Neural crest cell (in vitro differentiated cells): ENCODE measurements at regions not wholly inside any gene's neighbourhood (a gene's known extent, or its start where the extent isn't known, plus 50 kb on each side); places are given as distances from the start of the nearest gene placed in this dataset.

Source experiments
- DNase-seq: peaks from one replicate; pipeline ENCODE4 v3.0.0; 2021; ENCODE audit warnings: low read depth, mixed read lengths, low spot score
- H3K27ac Mint-ChIP-seq: one replicate; pipeline ENCODE4 v1.8.0; 2021; ENCODE audit warnings: mild to moderate bottlenecking, mixed read lengths; ENCODE audit not compliant: unreplicated experiment
- H3K27me3 Mint-ChIP-seq: 2 replicates; pipeline ENCODE4 v1.8.0; 2021; ENCODE audit warnings: low read depth, mild to moderate bottlenecking, mixed read lengths
- H3K36me3 Mint-ChIP-seq: 2 replicates; pipeline ENCODE4 v1.8.0; 2021; ENCODE audit warnings: low read depth, mild to moderate bottlenecking, mixed read lengths
- H3K4me1 Mint-ChIP-seq: 2 replicates; pipeline ENCODE4 v1.8.0; 2021; ENCODE audit warnings: mixed read lengths
- H3K4me3 Mint-ChIP-seq: one replicate; pipeline ENCODE4 v1.8.0; 2021; ENCODE audit warnings: mild to moderate bottlenecking, mixed read lengths
- H3K9me3 Mint-ChIP-seq: 2 replicates; pipeline ENCODE4 v1.8.0; 2021; ENCODE audit warnings: mixed read lengths
- CTCF ChIP-seq: fragments of 200-600 bp; sonication (generic); conservative IDR thresholded peaks from 2 replicates; pipeline ENCODE4 v1.5.0; 2021; ENCODE audit warnings: antibody characterized with exemption, mild to moderate bottlenecking

GRCh38 chrX:96449191-96449590 is 235.5 kb upstream of the DIAPH2 start:
- H3K27ac Mint-ChIP-seq, result no peak overlapping the region

DNA sequence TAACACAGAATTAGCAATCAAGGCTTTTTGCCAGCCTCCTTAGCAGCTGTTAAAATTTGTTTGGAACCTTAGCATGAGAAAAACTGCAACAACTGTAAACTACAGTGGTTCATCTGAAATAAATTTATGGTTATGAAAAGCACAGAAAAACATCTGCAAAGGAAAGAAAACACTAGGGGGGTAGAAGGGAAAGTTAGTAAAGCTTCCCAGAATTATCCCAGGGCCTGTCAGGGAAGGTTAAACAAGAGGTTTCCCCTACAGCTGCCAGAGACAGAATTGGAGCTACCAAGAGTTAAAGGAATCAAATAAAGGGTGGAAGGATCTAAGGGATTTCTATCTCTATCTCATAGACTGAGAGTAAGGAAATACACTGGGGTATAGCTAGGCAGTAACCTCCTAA is 234.7 kb upstream of the DIAPH2 start:
- H3K4me1 Mint-ChIP-seq, result no peaks in the 10 kb centered on the region
- DNase-seq, result no peak
- no peaks in the 10 kb centered on the region for H3K27me3 Mint-ChIP-seq
- TF ChIP-seq CTCF, result no peak
- H3K36me3 Mint-ChIP-seq, result no peaks in the 10 kb centered on the region
- no peak overlapping the region for H3K4me3 Mint-ChIP-seq
- H3K27ac Mint-ChIP-seq, result no peak overlapping the region
- H3K9me3 Mint-ChIP-seq, result no peaks in the 10 kb centered on the region

More at GRCh38 chrX:96449191-96449590, 235.5 kb upstream of the DIAPH2 start:
- TF ChIP-seq CTCF, result no peak
- DNase-seq, result no peak
- Mint-ChIP-seq H3K4me3 (no peak overlapping the region), H3K4me1 (no peaks in the 10 kb centered on the region), H3K27me3 (no peaks in the 10 kb centered on the region), H3K36me3 (no peaks in the 10 kb centered on the region), H3K9me3 (no peaks in the 10 kb centered on the region)

GRCh38 chrX:96453139-96453538 is 231.5 kb upstream of the DIAPH2 start:
- Mint-ChIP-seq H3K4me3 (no peak overlapping the region), H3K27me3 (no peaks in the 10 kb centered on the region), H3K9me3 (no peaks in the 10 kb centered on the region), H3K36me3 (no peaks in the 10 kb centered on the region), H3K4me1 (no peaks in the 10 kb centered on the region), H3K27ac (no peak overlapping the region)
- DNase-seq, result no peak
- TF ChIP-seq CTCF, result no peak

GRCh38 chrX:96455078-96455477 is 229.6 kb upstream of the DIAPH2 start:
- Mint-ChIP-seq H3K4me1 (no peaks in the 10 kb centered on the region), H3K9me3 (no peaks in the 10 kb centered on the region), H3K36me3 (no peaks in the 10 kb centered on the region), H3K4me3 (no peak overlapping the region), H3K27me3 (no peaks in the 10 kb centered on the region), H3K27ac (no peak overlapping the region)
- TF ChIP-seq CTCF, result no peak
- no peak for DNase-seq

DNA sequence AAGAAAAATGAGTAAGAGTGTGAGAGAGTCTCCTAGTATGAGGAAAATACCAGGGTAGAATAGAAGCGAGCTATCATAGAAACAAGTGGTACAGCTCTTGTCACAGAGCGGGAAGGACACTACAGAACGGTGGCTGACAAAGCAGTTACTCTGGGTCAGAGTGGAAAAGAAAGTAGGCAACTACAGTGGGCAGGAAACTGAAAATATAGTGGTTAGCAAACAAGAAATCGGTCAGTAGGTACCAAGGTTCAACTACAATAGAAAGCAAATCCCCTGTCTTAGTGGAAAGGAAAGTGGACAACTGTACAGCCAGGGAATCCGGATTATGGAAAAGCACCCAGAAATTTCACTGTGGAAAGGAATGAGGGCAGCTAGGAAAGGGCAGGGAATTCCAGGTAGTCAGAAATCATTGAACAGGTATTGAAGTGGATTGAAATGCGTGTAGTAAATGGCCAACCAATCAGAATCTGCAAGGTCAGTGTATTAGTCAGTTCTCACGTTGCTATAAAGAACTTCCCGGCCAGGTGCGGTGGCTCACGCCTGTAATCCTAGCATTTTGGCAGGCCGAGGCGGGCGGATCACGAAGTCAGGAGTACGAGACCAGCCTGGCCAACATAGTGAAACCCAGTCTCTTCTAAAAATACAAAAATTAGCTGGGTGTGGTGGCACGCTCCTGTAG is 219.6 kb upstream of the DIAPH2 start:
- H3K9me3 Mint-ChIP-seq, result no peaks in the 10 kb centered on the region
- TF ChIP-seq CTCF, result no peak

More for the DNA sequence above, 219.6 kb upstream of the DIAPH2 start:
- H3K27ac Mint-ChIP-seq, result no peak overlapping the region
- H3K4me1 Mint-ChIP-seq, result no peaks in the 10 kb centered on the region
- H3K27me3 Mint-ChIP-seq, result no peaks in the 10 kb centered on the region
- DNase-seq, result no peak
- H3K4me3 Mint-ChIP-seq, result no peak overlapping the region
- H3K36me3 Mint-ChIP-seq, result no peaks in the 10 kb centered on the region
